Hypothalamus (tissue), 51 donors: ENCODE measurements at regions not wholly inside any gene's neighbourhood (a gene's known extent, or its start where the extent isn't known, plus 50 kb on each side); places are given as distances from the start of the nearest gene placed in this dataset.
"Not testable (repeated sequence)": the region's sequence is repeated elsewhere in the genome, so short reads cannot be mapped to it uniquely, and the experiment has no call there.

ENCODE experiments used
- DNase-seq, 51 donors: peaks; one replicate each; lab custom pipeline; 2025; lab: John Stamatoyannopoulos, UW

GRCh38 chr4:100907465-100908454 is 389.9 kb upstream of the EMCN start:
- no peak for DNase-seq

- DNase-seq = no peak
Measured at GRCh38 chr4:100906973-100907372, 389.2 kb upstream of the EMCN start.

GRCh38 chr4:100900945-100901344 is 383.1 kb upstream of the EMCN start:
- DNase-seq = not testable (repeated sequence)

GRCh38 chr4:100900134-100900533 is 382.3 kb upstream of the EMCN start:
- DNase-seq = no peak

GRCh38 chr4:100898844-100899243 is 381.0 kb upstream of the EMCN start:
- DNase-seq = no peak

- no peak for DNase-seq
Measured at GRCh38 chr4:100895556-100896197, 377.9 kb upstream of the EMCN start.

GRCh38 chr4:100894339-100894870 is 376.6 kb upstream of the EMCN start:
- DNase-seq = no peak

- no peak for DNase-seq
Measured at GRCh38 chr4:100891808-100892207, 374.0 kb upstream of the EMCN start.

GRCh38 chr4:100889898-100890297 is 372.1 kb upstream of the EMCN start:
- no peak for DNase-seq

- no peak for DNase-seq
Measured at GRCh38 chr4:100889401-100889800, 371.6 kb upstream of the EMCN start.

GRCh38 chr4:100882661-100883060 is 364.8 kb upstream of the EMCN start:
- no peak for DNase-seq

- DNase-seq = no peak
Measured at GRCh38 chr4:100881283-100881682, 363.5 kb upstream of the EMCN start.

GRCh38 chr4:100880011-100880410 is 362.2 kb upstream of the EMCN start:
- DNase-seq = no peak

GRCh38 chr4:100879471-100879870 is 361.6 kb upstream of the EMCN start:
- DNase-seq = no peak

GRCh38 chr4:100876546-100876945 is 358.7 kb upstream of the EMCN start:
- no peak for DNase-seq

GRCh38 chr4:100875296-100876068 is 357.7 kb upstream of the EMCN start:
- no peak for DNase-seq

GRCh38 chr4:100872811-100873210 is 355.0 kb upstream of the EMCN start:
- DNase-seq = no peak

- peak in 1 of 51 donors; percentile 1 for DNase-seq
Measured at GRCh38 chr4:100870940-100871772, 353.3 kb upstream of the EMCN start.

GRCh38 chr4:100869276-100869675 is 351.5 kb upstream of the EMCN start:
- DNase-seq = no peak

- DNase-seq = not testable (repeated sequence)
Measured at GRCh38 chr4:100868281-100868680, 350.5 kb upstream of the EMCN start.
